Thyroid gland (tissue), 4 donors: ENCODE measurements at regions not wholly inside any gene's neighbourhood (a gene's known extent, or its start where the extent isn't known, plus 50 kb on each side); places are given as distances from the start of the nearest gene placed in this dataset.

ENCODE experiments used
- DNase-seq, 2 donors: peaks; one replicate each; pipeline ENCODE4 v3.0.0-alpha.2; 2019
- H3K27ac ChIP-seq, 3 donors: fragments of 200-600 bp; sonication (generic); 1 replicate in 2 of 3; 2 replicates in 1 of 3; pipeline ENCODE4 v1.5.1; 2016 to 2019; ENCODE audit warnings: mild to moderate bottlenecking in 1 of 3, moderate library complexity in 1 of 3
- H3K27me3 ChIP-seq: fragments of 200-600 bp; sonication (generic); one replicate; pipeline ENCODE4 v1.5.1; 2019
- H3K36me3 ChIP-seq, 2 donors: fragments of 200-600 bp; sonication (generic); one replicate each; pipeline ENCODE4 v1.5.1; 2016 to 2019
- H3K4me1 ChIP-seq, 2 donors: fragments of 200-600 bp; sonication (generic); one replicate each; pipeline ENCODE4 v1.5.1; 2017 to 2019
- H3K4me3 ChIP-seq, 3 donors: fragments of 200-600 bp; sonication (generic); replicated peaks in 1 of 3; 1 replicate in 2 of 3; 2 replicates in 1 of 3; pipeline ENCODE4 v1.5.1; 2016; ENCODE audit warnings: mild to moderate bottlenecking in 1 of 3
- H3K9me3 ChIP-seq: fragments of 200-600 bp; sonication (generic); one replicate; pipeline ENCODE4 v1.5.1; 2017
- CTCF ChIP-seq, 6 experiments: fragments of 200-600 bp in 3 of 6; fragments of 450-650 bp in 3 of 6; sonication (generic) in 3 of 6; IDR thresholded peaks; one replicate each; pipeline ENCODE4 v1.5.1; 2016 to 2019; ENCODE audit warnings: antibody characterized with exemption in 6 of 6, mild to moderate bottlenecking in 2 of 6, inconsistent platforms in 1 of 6, moderate library complexity in 1 of 6
- POLR2A ChIP-seq, 2 donors: fragments of 450-650 bp; IDR thresholded peaks; one replicate each; pipeline ENCODE4 v1.6.1; 2017; ENCODE audit warnings: antibody characterized with exemption in 2 of 2, mild to moderate bottlenecking in 2 of 2, moderate library complexity in 1 of 2
- WGBS, 2 donors: methylation state at CpG; one replicate each; pipeline ENCODE4 v1.1.5; 2017; 5-methylcytosine and 5-hydroxymethylcytosine counted together
- intact Hi-C: fragments of 100-400 bp; cut with DNase I; formaldehyde crosslinking; loops from one replicate; pipeline ENCODE4 v1.15.1; 2023

GRCh38 chr11:42311514-42311913 lies 852.1 kb upstream of the LRRC4C start:
- Histone ChIP-seq H3K4me1 (no peaks in the 10 kb centered on the region), H3K9me3 (no peaks in the 10 kb centered on the region), H3K27me3 (no peaks in the 10 kb centered on the region), H3K27ac (no peak overlapping the region), H3K4me3 (no peak overlapping the region), H3K36me3 (no peaks in the 10 kb centered on the region)
- TF ChIP-seq POLR2A (IDR thresholded peaks at IDR 0.05), result no peak
- no peak for TF ChIP-seq CTCF (IDR thresholded peaks at IDR 0.05)
- WGBS, 2 donors, result 73 to 76% methylated on average over 3 of the region's 3 CpGs
- intact Hi-C loops, result no loop called here
- no peak for DNase-seq

- TF ChIP-seq POLR2A (IDR thresholded peaks at IDR 0.05) (no peak), CTCF (IDR thresholded peaks at IDR 0.05) (no peak)
- Histone ChIP-seq H3K27ac (no peak overlapping the region), H3K9me3 (no peaks in the 10 kb centered on the region), H3K27me3 (no peaks in the 10 kb centered on the region), H3K4me1 (no peaks in the 10 kb centered on the region), H3K36me3 (no peaks in the 10 kb centered on the region), H3K4me3 (no peak overlapping the region)
- intact Hi-C loops, result no loop called here
- no peak for DNase-seq
- 39 to 56% methylated on average over 2 of the region's 2 CpGs for WGBS, 2 donors
These were observed 852.5 kb upstream of the LRRC4C start for GRCh38 chr11:42311944-42312343.

DNA sequence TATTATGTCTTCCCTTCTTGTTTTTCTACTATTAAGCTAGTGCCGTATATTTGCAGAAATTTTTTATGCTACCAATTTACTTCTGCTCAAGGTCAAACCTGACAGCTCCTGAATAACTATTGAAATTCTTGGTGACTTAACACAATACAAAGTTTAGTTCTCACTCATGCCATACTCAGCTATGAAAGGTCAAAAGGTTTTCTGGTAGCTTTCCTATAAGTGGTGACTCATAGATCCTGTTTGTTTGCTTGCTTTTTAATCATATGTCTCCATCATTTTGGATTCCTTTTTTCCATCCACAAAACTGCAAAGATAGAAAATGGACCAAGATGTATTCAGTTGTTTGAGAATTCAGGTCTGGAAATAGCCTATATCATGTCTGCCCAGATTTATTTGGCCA lies 855.8 kb upstream of the LRRC4C start:
- no peak for TF ChIP-seq POLR2A (IDR thresholded peaks at IDR 0.05)
- TF ChIP-seq CTCF (IDR thresholded peaks at IDR 0.05), result no peak
- no peak for DNase-seq
- WGBS, 2 donors, result 68% methylated on average over 1 of the region's 1 CpG

GRCh38 chr11:42315846-42316245 lies 856.4 kb upstream of the LRRC4C start:
- no peaks in the 10 kb centered on the region for H3K9me3 ChIP-seq
- no peaks in the 10 kb centered on the region for H3K27me3 ChIP-seq
- intact Hi-C loops, result no loop called here
- WGBS, 2 donors, result 75 to 79% methylated on average over 1 of the region's 1 CpG
- no peaks in the 10 kb centered on the region for H3K36me3 ChIP-seq
- no peak overlapping the region for H3K27ac ChIP-seq
- H3K4me1 ChIP-seq, result no peaks in the 10 kb centered on the region
- DNase-seq, result no peak
- H3K4me3 ChIP-seq, result no peak overlapping the region
- no peak for TF ChIP-seq CTCF (IDR thresholded peaks at IDR 0.05)
- TF ChIP-seq POLR2A (IDR thresholded peaks at IDR 0.05), result no peak

More for the DNA sequence above, 855.8 kb upstream of the LRRC4C start:
- no peaks in the 10 kb centered on the region for H3K9me3 ChIP-seq
- intact Hi-C loops, result no loop called here
- no peaks in the 10 kb centered on the region for H3K4me1 ChIP-seq
- no peak overlapping the region for H3K27ac ChIP-seq
- no peaks in the 10 kb centered on the region for H3K36me3 ChIP-seq
- no peak overlapping the region for H3K4me3 ChIP-seq
- H3K27me3 ChIP-seq, result no peaks in the 10 kb centered on the region

DNA sequence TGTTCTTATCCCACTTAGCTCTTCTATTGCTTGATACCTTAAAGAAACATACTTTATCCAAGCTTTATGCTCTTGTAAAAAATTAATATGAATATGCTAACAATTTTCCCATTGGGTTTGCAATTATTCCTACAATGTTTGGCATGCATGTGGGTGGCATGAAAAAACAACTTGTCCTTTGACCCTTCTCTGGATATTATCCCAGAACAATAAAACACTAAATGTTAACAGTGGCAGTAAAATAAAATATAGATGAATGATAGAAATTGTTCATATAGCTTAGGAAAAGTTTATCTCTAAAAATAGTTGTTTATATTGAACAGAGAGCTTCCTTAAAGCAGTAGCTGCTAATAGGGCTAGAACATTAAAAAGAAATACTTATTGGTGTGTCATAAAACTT lies 860.5 kb upstream of the LRRC4C start:
- no peaks in the 10 kb centered on the region for H3K27me3 ChIP-seq
- no peak for DNase-seq
- H3K9me3 ChIP-seq, result no peaks in the 10 kb centered on the region
- TF ChIP-seq POLR2A (IDR thresholded peaks at IDR 0.05) (no peak), CTCF (IDR thresholded peaks at IDR 0.05) (no peak)
- no peaks in the 10 kb centered on the region for H3K36me3 ChIP-seq
- no peak overlapping the region for H3K4me3 ChIP-seq
- no peak overlapping the region for H3K27ac ChIP-seq
- no peaks in the 10 kb centered on the region for H3K4me1 ChIP-seq
- intact Hi-C loops, result no loop called here
